Posterior cingulate gyrus (tissue), 11 donors: ENCODE measurements at regions not wholly inside any gene's neighbourhood (a gene's known extent, or its start where the extent isn't known, plus 50 kb on each side); places are given as distances from the start of the nearest gene placed in this dataset.

Source experiments
- DNase-seq, 10 donors: peaks; one replicate each; pipeline versions ENCODE4 v3.0.0 to v3.0.0-alpha.2; 2020 to 2021; ENCODE audit warnings: mixed read lengths in 3 of 10
- intact Hi-C: fragments of 100-400 bp; cut with DNase I; formaldehyde crosslinking; loops from one replicate; pipeline ENCODE4 v1.15.1; 2023

GRCh38 chr3:66592016-66592761 lies 91.4 kb upstream of the LRIG1 start:
- no peak for DNase-seq
- intact Hi-C loops = no loop called here

GRCh38 chr3:66592927-66593625 lies 92.3 kb upstream of the LRIG1 start:
- DNase-seq = no peak

GRCh38 chr3:66593978-66594377 lies 93.2 kb upstream of the LRIG1 start:
- intact Hi-C loops = no loop called here
- no peak for DNase-seq

More at GRCh38 chr3:66592927-66593625, 92.3 kb upstream of the LRIG1 start:
- intact Hi-C loops = no loop called here

- intact Hi-C loops = no loop called here
- no peak for DNase-seq
Observed at GRCh38 chr3:66597308-66597863, 96.6 kb upstream of the LRIG1 start.

- intact Hi-C loops = no loop called here
- DNase-seq = no peak
Observed at GRCh38 chr3:66598168-66598567, 97.3 kb upstream of the LRIG1 start.

GRCh38 chr3:66602237-66602636 lies 101.4 kb upstream of the LRIG1 start:
- intact Hi-C loops = no loop called here
- no peak for DNase-seq

- no peak for DNase-seq
- intact Hi-C loops = no loop called here
Observed at GRCh38 chr3:66602691-66603090, 101.9 kb upstream of the LRIG1 start.

GRCh38 chr3:66603151-66603611 lies 102.4 kb upstream of the LRIG1 start:
- DNase-seq = no peak
- intact Hi-C loops = no loop called here

- DNase-seq = no peak
Observed at GRCh38 chr3:66604481-66604880, 103.7 kb upstream of the LRIG1 start.

GRCh38 chr3:66606126-66606525 lies 105.3 kb upstream of the LRIG1 start:
- no peak for DNase-seq
- intact Hi-C loops = no loop called here

More at GRCh38 chr3:66604481-66604880, 103.7 kb upstream of the LRIG1 start:
- intact Hi-C loops = no loop called here

- intact Hi-C loops = no loop called here
- no peak for DNase-seq
Observed at GRCh38 chr3:66606868-66607267, 106.0 kb upstream of the LRIG1 start.

- peak in 2 of 10 donors; percentile 38 to 75 for DNase-seq
- intact Hi-C loops = no loop called here
Observed at GRCh38 chr3:66609660-66610561, 109.1 kb upstream of the LRIG1 start.

GRCh38 chr3:66610562-66610909 lies 109.7 kb upstream of the LRIG1 start:
- intact Hi-C loops = no loop called here
- DNase-seq = no peak

GRCh38 chr3:66615643-66616301 lies 115.0 kb upstream of the LRIG1 start:
- DNase-seq = no peak
- intact Hi-C loops = no loop called here

GRCh38 chr3:66617351-66617750 lies 116.5 kb upstream of the LRIG1 start:
- intact Hi-C loops = no loop called here
- DNase-seq = no peak

- DNase-seq = no peak
- intact Hi-C loops = no loop called here
Observed at GRCh38 chr3:66618066-66618465, 117.2 kb upstream of the LRIG1 start.

- peak in 1 of 10 donors; percentile 72 for DNase-seq
- intact Hi-C loops = no loop called here
Observed at GRCh38 chr3:66620296-66620695, 119.5 kb upstream of the LRIG1 start.

GRCh38 chr3:66622756-66623457 lies 122.1 kb upstream of the LRIG1 start:
- intact Hi-C loops = no loop called here
- no peak for DNase-seq

GRCh38 chr3:66625505-66626216 lies 124.8 kb upstream of the LRIG1 start:
- intact Hi-C loops = no loop called here
- no peak for DNase-seq
